HL-60 (cell line): ENCODE measurements at regions not wholly inside any gene's neighbourhood (a gene's known extent, or its start where the extent isn't known, plus 50 kb on each side); places are given as distances from the start of the nearest gene placed in this dataset.

Experiments
- DNase-seq, 2 experiments: peaks; one replicate each; pipeline ENCODE4 v3.0.0-alpha.2; 2010 to 2020; ENCODE audit warnings: low read depth in 1 of 2, low spot score in 1 of 2
- H3K27ac ChIP-seq: fragments of 250-450 bp; sonication (Bioruptor Pico); replicated peaks from 2 replicates; pipeline ENCODE4 v1.5.1; 2020; ENCODE audit warnings: mild to moderate bottlenecking, moderate library complexity
- H3K27me3 ChIP-seq: fragments of 250-450 bp; sonication (Bioruptor Pico); 2 replicates; pipeline ENCODE4 v1.5.1; 2021; ENCODE audit warnings: mild to moderate bottlenecking, moderate library complexity; ENCODE audit not compliant: insufficient read depth, poor library complexity, severe bottlenecking
- H3K4me3 ChIP-seq: replicated peaks from 2 replicates; pipeline ENCODE4 v1.5.1; 2011; ENCODE audit warnings: mild to moderate bottlenecking, control low read depth, low read length; ENCODE audit not compliant: insufficient read depth
- CTCF ChIP-seq: IDR thresholded peaks from one replicate; pipeline ENCODE4 v1.5.1; 2011; ENCODE audit warnings: low read length, control low read depth, inconsistent platforms; ENCODE audit not compliant: insufficient read depth
- GABPA ChIP-seq: IDR thresholded peaks from 2 replicates; pipeline ENCODE4 v1.6.1; 2012; ENCODE audit warnings: low read depth
- POLR2AphosphoS5 ChIP-seq: IDR thresholded peaks from 2 replicates; pipeline ENCODE4 v1.6.1; 2012; ENCODE audit warnings: low read depth
- REST ChIP-seq: IDR thresholded peaks from 2 replicates; pipeline ENCODE4 v1.6.1; 2012; ENCODE audit warnings: low read depth; ENCODE audit not compliant: insufficient replicate concordance
- SPI1 ChIP-seq: IDR thresholded peaks from 2 replicates; pipeline ENCODE4 v1.6.1; 2012; ENCODE audit warnings: low read depth, mild to moderate bottlenecking, borderline replicate concordance

- peaks cover 6% of the 10 kb centered on the region for H3K27me3 ChIP-seq
These were observed 137.6 kb downstream of the TEX29 start for GRCh38 chr13:111458001-111458531.

GRCh38 chr13:111458739-111459138 is 138.3 kb downstream of the TEX29 start:
- DNase-seq: no peak
- Histone ChIP-seq H3K4me3 (no peak overlapping the region), H3K27me3 (peaks cover 13% of the 10 kb centered on the region), H3K27ac (no peak overlapping the region)
- no peak for TF ChIP-seq GABPA
- TF ChIP-seq REST: no peak
- no peak for TF ChIP-seq POLR2AphosphoS5
- TF ChIP-seq CTCF: no peak
- no peak for TF ChIP-seq SPI1

More at GRCh38 chr13:111458001-111458531, 137.6 kb downstream of the TEX29 start:
- Histone ChIP-seq H3K27ac (no peak overlapping the region), H3K4me3 (no peak overlapping the region)
- DNase-seq: no peak
- TF ChIP-seq REST: no peak
- no peak for TF ChIP-seq SPI1
- TF ChIP-seq POLR2AphosphoS5: no peak
- TF ChIP-seq CTCF: no peak
- no peak for TF ChIP-seq GABPA

- H3K27ac ChIP-seq: no peak overlapping the region
- no peak for DNase-seq
- H3K27me3 ChIP-seq: peaks cover 24% of the 10 kb centered on the region
- H3K4me3 ChIP-seq: no peak overlapping the region
- TF ChIP-seq POLR2AphosphoS5: no peak
These were observed 139.5 kb downstream of the TEX29 start for GRCh38 chr13:111459803-111460547.

- TF ChIP-seq POLR2AphosphoS5: no peak
- TF ChIP-seq GABPA: no peak
- no peak for TF ChIP-seq SPI1
- no peak for TF ChIP-seq CTCF
- H3K4me3 ChIP-seq: no peak overlapping the region
- no peak overlapping the region for H3K27ac ChIP-seq
- peaks cover 26% of the 10 kb centered on the region for H3K27me3 ChIP-seq
- peak in 1 of 2 experiments; percentile 31 for DNase-seq
These were observed 140.4 kb downstream of the TEX29 start for GRCh38 chr13:111460548-111461444.
